ENCODE measurements at regions not wholly inside any gene's neighbourhood (a gene's known extent, or its start where the extent isn't known, plus 50 kb on each side); places are given as distances from the start of the nearest gene placed in this dataset.

- no peak overlapping the region for H3K27ac ChIP-seq (ENCODE audit: low read length, poor library complexity, severe bottlenecking)
- no peak overlapping the region for H3K9ac ChIP-seq (ENCODE audit: low read length)
- 71% methylated on average over 2 of the region's 2 CpGs for WGBS
- no peak overlapping the region for H3K4me2 ChIP-seq (ENCODE audit: low read length, poor library complexity, severe bottlenecking)
- no peaks in the 10 kb centered on the region for H3K27me3 ChIP-seq (ENCODE audit: control insufficient read depth in 1 of 2, insufficient read depth in 1 of 2, low read length in 2 of 2)
- DNase-seq: no peak
- no peak overlapping the region for H4K8ac ChIP-seq (ENCODE audit: low read length)
- no peak overlapping the region for H2AK5ac ChIP-seq (ENCODE audit: low read length, severe bottlenecking)
- H2BK120ac ChIP-seq (ENCODE audit: low read depth, low read length): no peak overlapping the region
- H3K18ac ChIP-seq (ENCODE audit: low read depth in 1 of 2, low read length in 2 of 2): no peak overlapping the region
- H3K23ac ChIP-seq (ENCODE audit: low read length in 2 of 2): no peak overlapping the region
- H4K91ac ChIP-seq (ENCODE audit: low read length): no peak overlapping the region
- no peak overlapping the region for H2BK5ac ChIP-seq (ENCODE audit: low read depth, low read length, poor library complexity, severe bottlenecking)
- no peaks in the 10 kb centered on the region for H3K36me3 ChIP-seq (ENCODE audit: control insufficient read depth in 1 of 2, insufficient read depth in 2 of 2, low read depth in 1 of 2, low read length in 2 of 2)
- H3K79me1 ChIP-seq (replicated peaks; ENCODE audit: low read length, poor library complexity, severe bottlenecking): no peaks in the 10 kb centered on the region
- H3K4ac ChIP-seq (ENCODE audit: low read depth in 1 of 2, low read length in 2 of 2): no peak overlapping the region
- H2BK15ac ChIP-seq (ENCODE audit: low read depth, poor library complexity, severe bottlenecking): no peak overlapping the region
- no peak overlapping the region for H2BK12ac ChIP-seq (ENCODE audit: low read length in 2 of 2)
- H3K14ac ChIP-seq (ENCODE audit: low read length in 2 of 2): no peak overlapping the region
- H3K9me3 ChIP-seq (ENCODE audit: control insufficient read depth, low read length): no peaks in the 10 kb centered on the region
- H3K4me3 ChIP-seq (ENCODE audit: insufficient read depth in 1 of 2, low read depth in 1 of 2, low read length in 2 of 2): no peak overlapping the region
- H2AFZ ChIP-seq (ENCODE audit: low read depth, low read length): no peak overlapping the region
- no peaks in the 10 kb centered on the region for H3K4me1 ChIP-seq (ENCODE audit: control insufficient read depth, insufficient read depth, low read depth, low read length)
Measured at GRCh38 chr1:191558379-191558778, 599.9 kb upstream of the RGS18 start.

DNA sequence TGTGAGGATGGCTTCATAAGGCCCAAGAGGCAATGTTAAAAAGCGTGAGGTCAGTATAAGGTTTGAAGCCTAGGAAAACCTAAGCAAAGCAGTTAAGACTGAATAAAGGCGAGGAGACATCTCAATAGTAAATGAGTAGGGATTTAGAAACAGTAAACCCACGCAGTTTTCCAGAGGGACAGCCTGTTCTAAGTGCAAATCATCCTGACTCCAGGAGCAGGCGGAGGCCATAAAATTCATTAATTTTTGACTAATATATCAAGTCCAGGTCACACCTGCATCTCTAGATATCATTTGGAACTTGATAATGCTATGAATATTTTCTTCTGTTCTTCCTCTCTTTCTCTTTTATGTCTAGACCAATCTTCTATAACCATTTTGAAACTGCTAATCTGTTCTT, 597.0 kb upstream of the RGS18 start:
- Histone ChIP-seq H3K27ac (ENCODE audit: low read length, poor library complexity, severe bottlenecking) (no peak overlapping the region), H3K4me3 (ENCODE audit: insufficient read depth in 1 of 2, low read depth in 1 of 2, low read length in 2 of 2) (no peak overlapping the region), H2BK12ac (ENCODE audit: low read length in 2 of 2) (no peak overlapping the region), H3K4ac (ENCODE audit: low read depth in 1 of 2, low read length in 2 of 2) (no peak overlapping the region), H3K14ac (ENCODE audit: low read length in 2 of 2) (no peak overlapping the region), H3K4me1 (ENCODE audit: control insufficient read depth, insufficient read depth, low read depth, low read length) (no peaks in the 10 kb centered on the region), H3K9me3 (ENCODE audit: control insufficient read depth, low read length) (no peaks in the 10 kb centered on the region), H3K23ac (ENCODE audit: low read length in 2 of 2) (no peak overlapping the region), H3K36me3 (ENCODE audit: control insufficient read depth in 1 of 2, insufficient read depth in 2 of 2, low read depth in 1 of 2, low read length in 2 of 2) (no peaks in the 10 kb centered on the region), H3K4me2 (ENCODE audit: low read length, poor library complexity, severe bottlenecking) (no peak overlapping the region), H2AFZ (ENCODE audit: low read depth, low read length) (no peak overlapping the region), H3K9ac (ENCODE audit: low read length) (no peak overlapping the region), H4K8ac (ENCODE audit: low read length) (no peak overlapping the region), H2AK5ac (ENCODE audit: low read length, severe bottlenecking) (no peak overlapping the region), H3K18ac (ENCODE audit: low read depth in 1 of 2, low read length in 2 of 2) (no peak overlapping the region), H4K91ac (ENCODE audit: low read length) (no peak overlapping the region), H2BK120ac (ENCODE audit: low read depth, low read length) (no peak overlapping the region), H2BK15ac (ENCODE audit: low read depth, poor library complexity, severe bottlenecking) (no peak overlapping the region), H3K79me1 (replicated peaks; ENCODE audit: low read length, poor library complexity, severe bottlenecking) (no peaks in the 10 kb centered on the region), H2BK5ac (ENCODE audit: low read depth, low read length, poor library complexity, severe bottlenecking) (no peak overlapping the region), H3K27me3 (ENCODE audit: control insufficient read depth in 1 of 2, insufficient read depth in 1 of 2, low read length in 2 of 2) (no peaks in the 10 kb centered on the region)
- no peak for DNase-seq
- 66% methylated on average over 4 of the region's 4 CpGs for WGBS

DNA sequence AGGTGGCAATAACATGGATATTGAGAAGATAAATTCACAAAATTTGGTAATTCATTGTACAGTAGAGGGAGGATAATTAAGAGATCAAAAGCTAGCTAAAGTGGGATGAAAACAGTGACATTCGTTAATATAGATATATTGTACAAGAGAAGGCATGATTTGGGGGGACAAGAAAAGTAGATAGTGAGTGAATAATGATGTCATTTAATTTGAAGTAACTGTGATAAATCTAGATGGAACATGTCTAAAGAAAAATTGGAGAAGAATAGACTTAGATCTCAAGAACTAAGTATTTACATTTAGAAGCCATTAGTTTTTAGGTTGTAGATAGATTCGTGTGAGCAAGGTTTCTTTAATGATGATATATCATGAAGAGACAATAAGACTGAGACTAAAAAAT, 594.0 kb upstream of the RGS18 start:
- H2AFZ ChIP-seq (ENCODE audit: low read depth, low read length): no peak overlapping the region
- no peak overlapping the region for H3K27ac ChIP-seq (ENCODE audit: low read length, poor library complexity, severe bottlenecking)
- WGBS: 93% methylated on average over 2 of the region's 2 CpGs
- no peak overlapping the region for H3K23ac ChIP-seq (ENCODE audit: low read length in 2 of 2)
- no peak overlapping the region for H4K91ac ChIP-seq (ENCODE audit: low read length)
- H3K4me3 ChIP-seq (ENCODE audit: insufficient read depth in 1 of 2, low read depth in 1 of 2, low read length in 2 of 2): no peak overlapping the region
- no peak overlapping the region for H3K18ac ChIP-seq (ENCODE audit: low read depth in 1 of 2, low read length in 2 of 2)
- H3K4me1 ChIP-seq (ENCODE audit: control insufficient read depth, insufficient read depth, low read depth, low read length): no peaks in the 10 kb centered on the region
- H3K4me2 ChIP-seq (ENCODE audit: low read length, poor library complexity, severe bottlenecking): no peak overlapping the region
- H3K4ac ChIP-seq (ENCODE audit: low read depth in 1 of 2, low read length in 2 of 2): no peak overlapping the region
- no peak for DNase-seq
- H3K79me1 ChIP-seq (replicated peaks; ENCODE audit: low read length, poor library complexity, severe bottlenecking): no peaks in the 10 kb centered on the region
- no peak overlapping the region for H2BK15ac ChIP-seq (ENCODE audit: low read depth, poor library complexity, severe bottlenecking)
- H3K9ac ChIP-seq (ENCODE audit: low read length): no peak overlapping the region
- no peaks in the 10 kb centered on the region for H3K36me3 ChIP-seq (ENCODE audit: control insufficient read depth in 1 of 2, insufficient read depth in 2 of 2, low read depth in 1 of 2, low read length in 2 of 2)
- no peak overlapping the region for H3K14ac ChIP-seq (ENCODE audit: low read length in 2 of 2)
- H4K8ac ChIP-seq (ENCODE audit: low read length): no peak overlapping the region
- H2AK5ac ChIP-seq (ENCODE audit: low read length, severe bottlenecking): no peak overlapping the region
- no peaks in the 10 kb centered on the region for H3K9me3 ChIP-seq (ENCODE audit: control insufficient read depth, low read length)
- H2BK12ac ChIP-seq (ENCODE audit: low read length in 2 of 2): no peak overlapping the region
- H2BK5ac ChIP-seq (ENCODE audit: low read depth, low read length, poor library complexity, severe bottlenecking): no peak overlapping the region
- no peaks in the 10 kb centered on the region for H3K27me3 ChIP-seq (ENCODE audit: control insufficient read depth in 1 of 2, insufficient read depth in 1 of 2, low read length in 2 of 2)
- H2BK120ac ChIP-seq (ENCODE audit: low read depth, low read length): no peak overlapping the region

GRCh38 chr1:191572479-191572878, 585.8 kb upstream of the RGS18 start:
- H3K4me3 ChIP-seq (ENCODE audit: insufficient read depth in 1 of 2, low read depth in 1 of 2, low read length in 2 of 2): no peak overlapping the region
- no peak overlapping the region for H3K14ac ChIP-seq (ENCODE audit: low read length in 2 of 2)
- no peak overlapping the region for H3K9ac ChIP-seq (ENCODE audit: low read length)
- H3K4ac ChIP-seq (ENCODE audit: low read depth in 1 of 2, low read length in 2 of 2): no peak overlapping the region
- no peak overlapping the region for H2AK5ac ChIP-seq (ENCODE audit: low read length, severe bottlenecking)
- no peak for DNase-seq
- no peaks in the 10 kb centered on the region for H3K9me3 ChIP-seq (ENCODE audit: control insufficient read depth, low read length)
- no peak overlapping the region for H2BK12ac ChIP-seq (ENCODE audit: low read length in 2 of 2)
- H3K27ac ChIP-seq (ENCODE audit: low read length, poor library complexity, severe bottlenecking): no peak overlapping the region
- H4K8ac ChIP-seq (ENCODE audit: low read length): no peak overlapping the region
- no peak overlapping the region for H3K23ac ChIP-seq (ENCODE audit: low read length in 2 of 2)
- no peak overlapping the region for H3K4me2 ChIP-seq (ENCODE audit: low read length, poor library complexity, severe bottlenecking)
- H2BK5ac ChIP-seq (ENCODE audit: low read depth, low read length, poor library complexity, severe bottlenecking): no peak overlapping the region
- H3K79me1 ChIP-seq (replicated peaks; ENCODE audit: low read length, poor library complexity, severe bottlenecking): no peaks in the 10 kb centered on the region
- no peaks in the 10 kb centered on the region for H3K4me1 ChIP-seq (ENCODE audit: control insufficient read depth, insufficient read depth, low read depth, low read length)
- H3K18ac ChIP-seq (ENCODE audit: low read depth in 1 of 2, low read length in 2 of 2): no peak overlapping the region
- H2AFZ ChIP-seq (ENCODE audit: low read depth, low read length): no peak overlapping the region
- H2BK120ac ChIP-seq (ENCODE audit: low read depth, low read length): no peak overlapping the region
- no peak overlapping the region for H4K91ac ChIP-seq (ENCODE audit: low read length)
- no peaks in the 10 kb centered on the region for H3K36me3 ChIP-seq (ENCODE audit: control insufficient read depth in 1 of 2, insufficient read depth in 2 of 2, low read depth in 1 of 2, low read length in 2 of 2)
- H2BK15ac ChIP-seq (ENCODE audit: low read depth, poor library complexity, severe bottlenecking): no peak overlapping the region
- H3K27me3 ChIP-seq (ENCODE audit: control insufficient read depth in 1 of 2, insufficient read depth in 1 of 2, low read length in 2 of 2): no peaks in the 10 kb centered on the region

Data from mesenchymal stem cell (in vitro differentiated cells and primary cell).